A549 (cell line): ENCODE measurements at regions not wholly inside any gene's neighbourhood (a gene's known extent, or its start where the extent isn't known, plus 50 kb on each side); places are given as distances from the start of the nearest gene placed in this dataset.

Experiments used
- ATAC-seq, 2 experiments: fragments of 200-7000 bp in 1 of 2; fragments of >200 bp in 1 of 2; cut with Nextera tagmentation in 1 of 2; cut with Tn5 transposase in 1 of 2; 3 replicates each; pipeline versions ENCODE4 v1.8.0 to v1.9.1; 2018 to 2020; ENCODE audit warnings: mild to moderate bottlenecking in 1 of 2, moderate library complexity in 1 of 2
- CTCF ChIA-PET: fragments of 300-600 bp; sonication (Branson Sonifier 250); formaldehyde crosslinking; extraction: SDS; loops from one replicate; lab custom pipeline; 2021; ENCODE audit warnings: antibody characterized with exemption, inconsistent platforms; lab: Yijun Ruan, JAX
- POLR2A ChIA-PET: fragments of 350-600 bp; formaldehyde crosslinking; extraction: SDS; loops from one replicate; lab custom pipeline; 2021; ENCODE audit warnings: antibody characterized with exemption, inconsistent platforms; lab: Yijun Ruan, JAX
- DNase-seq, 2 experiments: peaks; one replicate each; pipeline versions ENCODE4 v3.0.0 to v3.0.0-alpha.2; 2011 to 2016; ENCODE audit warnings: low read depth in 1 of 2, low spot score in 1 of 2
- FAIRE-seq: peaks from 2 replicates; lab custom pipeline; 2011; peaks lifted over from hg19 to GRCh38; lab: Jason Lieb, UNC
- H3K27ac ChIP-seq, 2 experiments: fragments of >200 bp; sonication (Bioruptor Twin); formaldehyde crosslinking; 3 replicates each; pipeline ENCODE4 v1.5.1; 2016 to 2017
- H3K4me1 ChIP-seq: fragments of >200 bp; sonication (Bioruptor Twin); formaldehyde crosslinking; 3 replicates; pipeline ENCODE4 v1.6.1; 2016
- H3K4me2 ChIP-seq: fragments of >200 bp; sonication (Bioruptor Twin); formaldehyde crosslinking; 3 replicates; pipeline ENCODE4 v1.6.1; 2016
- H3K4me3 ChIP-seq: fragments of >200 bp; sonication (Bioruptor Twin); formaldehyde crosslinking; 3 replicates; pipeline ENCODE4 v1.5.1; 2016
- H3K9me3 ChIP-seq: fragments of >200 bp; sonication (Bioruptor Twin); formaldehyde crosslinking; 3 replicates; pipeline ENCODE4 v1.6.1; 2016
- CBX8 ChIP-seq: fragments of 200-600 bp; sonication (generic); IDR thresholded peaks from 2 replicates; pipeline ENCODE4 v1.6.1; 2016
- CEBPB ChIP-seq, 2 experiments: fragments of >200 bp in 1 of 2; sonication (Bioruptor Twin) in 1 of 2; formaldehyde crosslinking in 1 of 2; IDR thresholded peaks; 2 replicates each; pipeline ENCODE4 v1.6.1; 2012 to 2016
- CHD4 ChIP-seq: fragments of 200-600 bp; sonication (generic); IDR thresholded peaks from 2 replicates; pipeline ENCODE4 v1.6.1; 2016; ENCODE audit warnings: antibody characterized with exemption, mild to moderate bottlenecking, borderline replicate concordance
- EHMT2 ChIP-seq: fragments of 200-600 bp; sonication (generic); IDR thresholded peaks from 2 replicates; pipeline ENCODE4 v1.6.1; 2016; ENCODE audit warnings: antibody characterized with exemption, low read depth, mild to moderate bottlenecking, moderate library complexity
- FOSL2 ChIP-seq, 2 experiments: fragments of 450-650 bp in 1 of 2; fragments of >200 bp in 1 of 2; sonication (Bioruptor Twin) in 1 of 2; formaldehyde crosslinking; IDR thresholded peaks; 2 replicates each; pipeline versions ENCODE4 v1.5.0 to v1.6.1; 2016 to 2020; ENCODE audit warnings: mild to moderate bottlenecking in 1 of 2, moderate library complexity in 1 of 2
- FOXS1 ChIP-seq: fragments of 250-450 bp; sonication (Bioruptor Pico); IDR thresholded peaks from 2 replicates; pipeline ENCODE4 v1.5.0; 2020; ENCODE audit warnings: mild to moderate bottlenecking, moderate library complexity
- HMGXB4 ChIP-seq: fragments of 250-450 bp; sonication (Bioruptor Pico); IDR thresholded peaks from 2 replicates; pipeline ENCODE4 v1.5.0; 2021; ENCODE audit warnings: mild to moderate bottlenecking, moderate library complexity, borderline replicate concordance
- JUN ChIP-seq, 2 experiments: fragments of >200 bp; sonication (Bioruptor Twin); formaldehyde crosslinking; IDR thresholded peaks; 2 replicates in 1 of 2; 3 replicates in 1 of 2; pipeline ENCODE4 v1.6.1; 2016 to 2017
- JUNB ChIP-seq: fragments of >200 bp; sonication (Bioruptor Twin); formaldehyde crosslinking; IDR thresholded peaks from 2 replicates; pipeline ENCODE4 v1.6.1; 2016
- KDM1A ChIP-seq: fragments of 200-600 bp; sonication (generic); IDR thresholded peaks from 2 replicates; pipeline ENCODE4 v1.6.1; 2016; ENCODE audit warnings: low read depth, mild to moderate bottlenecking
- MAFK ChIP-seq: fragments of 450-650 bp; IDR thresholded peaks from 2 replicates; pipeline ENCODE4 v1.6.1; 2014; ENCODE audit not compliant: partially characterized antibody
- MYC ChIP-seq: IDR thresholded peaks from 2 replicates; pipeline ENCODE4 v1.6.1; 2012; ENCODE audit warnings: mild to moderate bottlenecking, inconsistent platforms, low read length, improper control_type of control experiment, borderline replicate concordance
- NR3C1 ChIP-seq: fragments of >200 bp; sonication (Bioruptor Twin); formaldehyde crosslinking; IDR thresholded peaks from 3 replicates; pipeline ENCODE4 v1.6.1; 2017
- PHF8 ChIP-seq: fragments of 200-600 bp; sonication (generic); IDR thresholded peaks from 2 replicates; pipeline ENCODE4 v1.6.1; 2016; ENCODE audit warnings: low read depth, mild to moderate bottlenecking, antibody characterized with exemption, moderate library complexity, borderline replicate concordance
- POLR2A ChIP-seq: IDR thresholded peaks from 2 replicates; pipeline ENCODE4 v1.6.1; 2012; ENCODE audit warnings: mild to moderate bottlenecking, low read length
- RAD21 ChIP-seq, 2 experiments: fragments of >200 bp in 1 of 2; sonication (Bioruptor Twin) in 1 of 2; formaldehyde crosslinking in 1 of 2; IDR thresholded peaks in 1 of 2; conservative IDR thresholded peaks in 1 of 2; 2 replicates in 1 of 2; 3 replicates in 1 of 2; pipeline ENCODE4 v1.6.1; 2012 to 2018; ENCODE audit warnings: inconsistent platforms in 1 of 2
- REST ChIP-seq: fragments of 200-600 bp; sonication (generic); IDR thresholded peaks from 2 replicates; pipeline ENCODE4 v1.6.1; 2016; ENCODE audit warnings: antibody characterized with exemption, mild to moderate bottlenecking, moderate library complexity
- RFX5 ChIP-seq: fragments of 450-650 bp; IDR thresholded peaks from 2 replicates; pipeline ENCODE4 v1.7.1; 2014; ENCODE audit warnings: antibody characterized with exemption, mild to moderate bottlenecking, moderate library complexity
- RNF2 ChIP-seq: fragments of 200-600 bp; sonication (generic); IDR thresholded peaks from 2 replicates; pipeline ENCODE4 v1.6.1; 2016; ENCODE audit warnings: low read depth, mild to moderate bottlenecking, antibody characterized with exemption, moderate library complexity, borderline replicate concordance
- USF2 ChIP-seq: fragments of 450-650 bp; IDR thresholded peaks from 2 replicates; pipeline ENCODE4 v1.6.1; 2014; ENCODE audit warnings: antibody characterized with exemption
- ZFP36 ChIP-seq: fragments of 450-650 bp; IDR thresholded peaks from 2 replicates; pipeline ENCODE4 v1.6.1; 2014; ENCODE audit warnings: borderline replicate concordance; ENCODE audit not compliant: partially characterized antibody
- WGBS: methylation state at CpG from one replicate; pipeline ENCODE4 v1.1.6; 2017; ENCODE audit errors: missing lambda C conversion rate; 5-methylcytosine and 5-hydroxymethylcytosine counted together

- TF ChIP-seq REST (no peak), FOSL2 (IDR thresholded peaks at IDR 0.05) (no peak), FOSL2 (CRISPR knock-in tag; IDR thresholded peaks at IDR 0.05) (no peak)
These were observed 145.0 kb upstream of the ARHGAP20 start (continued) for GRCh38 chr11:110856996-110857812.

- ATAC-seq (no peak), DNase-seq (no peak), FAIRE-seq (no peak)
- no peak overlapping the region for H3K4me2 ChIP-seq
- TF ChIP-seq NR3C1 (no peak), CEBPB (IDR thresholded peaks at IDR 0.05) (no peak), POLR2A (no peak), HMGXB4 (CRISPR knock-in tag) (no peak), FOSL2 (IDR thresholded peaks at IDR 0.05) (no peak), FOSL2 (CRISPR knock-in tag; IDR thresholded peaks at IDR 0.05) (no peak), MYC (no peak), KDM1A (no peak), JUN (IDR thresholded peaks at IDR 0.05) (no peak)
- H3K4me1 ChIP-seq: no peaks in the 10 kb centered on the region
- H3K9me3 ChIP-seq: no peaks in the 10 kb centered on the region
- H3K27ac ChIP-seq: no peak overlapping the region
- no peak overlapping the region for H3K4me3 ChIP-seq
- POLR2A ChIA-PET: no interaction called here
- 17% methylated on average over 3 of the region's 3 CpGs for WGBS
- CTCF ChIA-PET: no interaction called here
These were observed 144.1 kb upstream of the ARHGAP20 start for GRCh38 chr11:110856340-110856739.

GRCh38 chr11:110855191-110855590 is 143.0 kb upstream of the ARHGAP20 start:
- Histone ChIP-seq H3K4me2 (no peak overlapping the region), H3K4me3 (no peak overlapping the region), H3K4me1 (no peaks in the 10 kb centered on the region), H3K9me3 (no peaks in the 10 kb centered on the region), H3K27ac (no peak overlapping the region)
- TF ChIP-seq RNF2: no peak
- no peak for TF ChIP-seq FOXS1
- no peak for TF ChIP-seq USF2
- no peak for TF ChIP-seq ZFP36
- no peak for TF ChIP-seq FOSL2 (IDR thresholded peaks at IDR 0.05)
- no peak for TF ChIP-seq FOSL2 (CRISPR knock-in tag; IDR thresholded peaks at IDR 0.05)
- no peak for TF ChIP-seq PHF8
- TF ChIP-seq CBX8: no peak
- no peak for TF ChIP-seq MAFK
- TF ChIP-seq EHMT2: no peak
- TF ChIP-seq CHD4: no peak
- no peak for TF ChIP-seq RFX5
- TF ChIP-seq JUNB: no peak
- TF ChIP-seq RAD21 (conservative IDR thresholded peaks at IDR 0.05 in 1 of 2, IDR thresholded peaks at IDR 0.05 in 1 of 2): no peak
- WGBS: 0% methylated on average over 1 of the region's 1 CpG
- FAIRE-seq (no peak), ATAC-seq (no peak), DNase-seq (no peak)
- POLR2A ChIA-PET: no interaction called here
- CTCF ChIA-PET: no interaction called here
